IMR-90 (cell line): ENCODE measurements at regions not wholly inside any gene's neighbourhood (a gene's known extent, or its start where the extent isn't known, plus 50 kb on each side); places are given as distances from the start of the nearest gene placed in this dataset.

Experiments
- ATAC-seq: fragments of 200-7000 bp; cut with Tn5 transposase; 2 replicates; pipeline ENCODE4 v1.9.1; 2020; ENCODE audit warnings: low read depth, mild to moderate bottlenecking, moderate library complexity
- BruUV-seq: library from RNA; stranded (reverse); fragments of 400-500 nt; replicated peaks from 2 replicates; lab custom pipeline; 2021; lab: Mats Ljungman, UMichigan
- CTCF ChIA-PET: fragments of 300-600 bp; formaldehyde crosslinking; extraction: SDS; loops from one replicate; lab custom pipeline; 2021; ENCODE audit warnings: antibody characterized with exemption; lab: Yijun Ruan, JAX
- POLR2A ChIA-PET: fragments of 300-600 bp; sonication (Branson Sonifier 250); formaldehyde crosslinking; loops from one replicate; lab custom pipeline; 2022; ENCODE audit warnings: antibody characterized with exemption; ENCODE audit not compliant: unreplicated experiment; lab: Charles Lee
- DNase-seq: peaks from one replicate; pipeline ENCODE4 v3.0.0; 2013
- H2AFZ ChIP-seq: replicated peaks from 2 replicates; pipeline ENCODE3; 2013; ENCODE audit warnings: low read length, mild to moderate bottlenecking; ENCODE audit not compliant: poor library complexity
- H2AK5ac ChIP-seq: 2 replicates; pipeline ENCODE4 v1.6.1; 2013; ENCODE audit warnings: low read depth, low read length, inconsistent platforms
- H2AK9ac ChIP-seq: replicated peaks from 2 replicates; pipeline ENCODE3; 2013; ENCODE audit warnings: mild to moderate bottlenecking, low read depth, low read length, moderate library complexity; ENCODE audit not compliant: poor library complexity
- H2BK120ac ChIP-seq: 2 replicates; pipeline ENCODE4 v1.6.1; 2013; ENCODE audit warnings: low read depth, low read length, inconsistent platforms
- H2BK15ac ChIP-seq: 3 replicates; pipeline ENCODE4 v1.6.1; 2013; ENCODE audit warnings: low read depth, low read length, inconsistent platforms
- H2BK20ac ChIP-seq: 2 replicates; pipeline ENCODE4 v1.6.1; 2013; ENCODE audit warnings: low read depth, mild to moderate bottlenecking, inconsistent platforms, low read length, moderate library complexity
- H2BK5ac ChIP-seq: 2 replicates; pipeline ENCODE4 v1.6.1; 2013; ENCODE audit warnings: mild to moderate bottlenecking, low read depth, low read length, inconsistent platforms; ENCODE audit not compliant: poor library complexity, severe bottlenecking
- H3K14ac ChIP-seq: replicated peaks from 2 replicates; pipeline ENCODE4 v1.6.1; 2013; ENCODE audit warnings: low read depth, low read length, inconsistent platforms
- H3K18ac ChIP-seq: 2 replicates; pipeline ENCODE4 v1.6.1; 2013; ENCODE audit warnings: low read depth, low read length, control low read depth
- H3K23ac ChIP-seq: 2 replicates; pipeline ENCODE4 v1.6.1; 2013; ENCODE audit warnings: low read depth, low read length, inconsistent platforms
- H3K27ac ChIP-seq: 2 replicates; pipeline ENCODE4 v1.5.1; 2013; ENCODE audit warnings: mild to moderate bottlenecking, control low read depth, low read length; ENCODE audit not compliant: insufficient read depth
- H3K27me3 ChIP-seq: 2 replicates; pipeline ENCODE4 v1.6.1; 2013; ENCODE audit warnings: low read length; ENCODE audit not compliant: control insufficient read depth, insufficient read depth
- H3K36me3 ChIP-seq: 2 replicates; pipeline ENCODE4 v1.6.1; 2013; ENCODE audit warnings: low read length, mixed read lengths; ENCODE audit not compliant: control insufficient read depth, insufficient read depth
- H3K4ac ChIP-seq: 2 replicates; pipeline ENCODE4 v1.6.1; 2013; ENCODE audit warnings: low read depth, low read length, inconsistent platforms
- H3K4me1 ChIP-seq: 2 replicates; pipeline ENCODE4 v1.6.1; 2013; ENCODE audit warnings: low read length, mixed read lengths; ENCODE audit not compliant: control insufficient read depth, insufficient read depth
- H3K4me2 ChIP-seq: 2 replicates; pipeline ENCODE4 v1.6.1; 2013; ENCODE audit warnings: low read depth, mild to moderate bottlenecking, control low read depth, low read length, moderate library complexity
- H3K4me3 ChIP-seq: 2 replicates; pipeline ENCODE4 v1.5.1; 2013; ENCODE audit warnings: low read depth, mild to moderate bottlenecking, control low read depth, low read length, moderate library complexity; ENCODE audit not compliant: insufficient read depth
- H3K56ac ChIP-seq: 2 replicates; pipeline ENCODE4 v1.6.1; 2013; ENCODE audit warnings: low read length, inconsistent platforms; ENCODE audit not compliant: insufficient read depth; ENCODE audit errors: extremely low read depth
- H3K79me1 ChIP-seq, 2 experiments: 2 replicates each; pipeline ENCODE4 v1.6.1; 2013; ENCODE audit warnings: low read length in 2 of 2, inconsistent platforms in 1 of 2, low read depth in 1 of 2
- H3K9ac ChIP-seq: 2 replicates; pipeline ENCODE4 v1.6.1; 2013; ENCODE audit warnings: low read depth, low read length, control low read depth
- H3K9me1 ChIP-seq: 2 replicates; pipeline ENCODE4 v1.6.1; 2013; ENCODE audit warnings: low read length, inconsistent platforms; ENCODE audit not compliant: insufficient read depth
- H3K9me3 ChIP-seq: 2 replicates; pipeline ENCODE4 v1.6.1; 2013; ENCODE audit warnings: low read length; ENCODE audit not compliant: control insufficient read depth, insufficient read depth
- H4K20me1 ChIP-seq: 2 replicates; pipeline ENCODE4 v1.6.1; 2013; ENCODE audit warnings: low read length, inconsistent platforms; ENCODE audit not compliant: insufficient read depth
- H4K5ac ChIP-seq: 2 replicates; pipeline ENCODE4 v1.6.1; 2013; ENCODE audit warnings: mild to moderate bottlenecking, low read depth, low read length, control low read depth
- H4K8ac ChIP-seq, 2 experiments: 2 replicates each; pipeline ENCODE4 v1.6.1; 2013; ENCODE audit warnings: low read depth in 2 of 2, low read length in 2 of 2, control low read depth in 1 of 2, inconsistent platforms in 1 of 2
- H4K91ac ChIP-seq: 2 replicates; pipeline ENCODE4 v1.6.1; 2013; ENCODE audit warnings: low read depth, low read length, inconsistent platforms; ENCODE audit not compliant: insufficient read depth
- BHLHE40 ChIP-seq: fragments of 150-350 bp; IDR thresholded peaks from 2 replicates; pipeline ENCODE4 v1.6.1; 2016; ENCODE audit warnings: mild to moderate bottlenecking, low read depth, low read length
- CTCF ChIP-seq: conservative IDR thresholded peaks from 2 replicates; pipeline ENCODE4 v1.5.1; 2012; ENCODE audit warnings: mild to moderate bottlenecking, low read depth, low read length, improper control_type of control experiment
- FOS ChIP-seq: fragments of 150-350 bp; IDR thresholded peaks from 2 replicates; pipeline ENCODE4 v1.6.1; 2016; ENCODE audit warnings: low read depth, low read length
- NFE2L2 ChIP-seq: fragments of 150-350 bp; IDR thresholded peaks from 2 replicates; pipeline ENCODE4 v1.6.1; 2016; ENCODE audit warnings: low read depth, mild to moderate bottlenecking, low read length
- RCOR1 ChIP-seq: IDR thresholded peaks from 2 replicates; pipeline ENCODE4 v1.6.1; 2012; ENCODE audit warnings: mild to moderate bottlenecking, low read length, improper control_type of control experiment; ENCODE audit not compliant: insufficient replicate concordance
- RFX5 ChIP-seq: IDR thresholded peaks from 2 replicates; pipeline ENCODE4 v1.8.0; 2012; ENCODE audit warnings: low read depth, mild to moderate bottlenecking, low read length, moderate library complexity
- SMC3 ChIP-seq: fragments of 150-350 bp; IDR thresholded peaks from 2 replicates; pipeline ENCODE4 v1.6.1; 2016; ENCODE audit warnings: low read depth, mild to moderate bottlenecking, antibody characterized with exemption, low read length, moderate library complexity
- dilution Hi-C: fragments of 300-500 bp; cut with HindIII; formaldehyde crosslinking; loops from one replicate; pipeline ENCODE4 v1.14.3; 2018; ENCODE audit warnings: low sequenced_read_pairs; ENCODE audit not compliant: unreplicated experiment
- in situ Hi-C: fragments of 300-500 bp; cut with MboI; formaldehyde crosslinking; loops from 3 replicates; pipeline ENCODE4 v1.14.3; 2019; ENCODE audit warnings: low sequenced_read_pairs, inconsistent platforms, mixed read lengths
- intact Hi-C: fragments of 100-400 bp; cut with micrococcal nuclease; formaldehyde crosslinking; loops from 2 replicates; pipeline ENCODE4 v1.10.0; 2022

DNA sequence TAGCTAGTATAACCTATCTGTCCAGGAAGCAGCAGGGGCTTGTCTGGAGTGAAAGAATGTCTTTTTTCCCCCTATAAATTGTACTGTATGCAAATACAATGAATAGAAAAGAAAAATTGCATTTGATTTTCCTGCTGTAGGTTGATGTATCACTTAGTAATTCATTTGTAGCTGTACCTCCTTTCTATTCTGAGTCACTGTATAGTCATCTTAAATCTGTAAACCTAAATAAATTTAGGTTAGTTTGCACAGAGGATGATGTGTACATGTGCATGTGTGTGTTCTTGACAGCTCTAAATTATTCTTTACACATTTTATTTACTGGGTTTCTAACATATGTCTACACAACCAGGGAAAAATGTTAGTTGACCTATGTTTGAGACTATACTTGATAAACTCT lies 478.7 kb upstream of the CNTNAP5 start:
- H4K8ac ChIP-seq = no peak overlapping the region
- TF ChIP-seq CTCF (no peak), RCOR1 (no peak), NFE2L2 (no peak), RFX5 (no peak), SMC3 (no peak), BHLHE40 (no peak), FOS (no peak)
- ATAC-seq (no peak), DNase-seq (no peak)
- H3K23ac ChIP-seq = no peak overlapping the region
- no peaks in the 10 kb centered on the region for H3K9me3 ChIP-seq
- H3K36me3 ChIP-seq = no peaks in the 10 kb centered on the region
- no peaks in the 10 kb centered on the region for H3K27me3 ChIP-seq
- in situ Hi-C loops = no loop called here
- H2AK9ac ChIP-seq = no peak overlapping the region
- no peaks in the 10 kb centered on the region for H3K9me1 ChIP-seq
- BruUV-seq = no TSS peak
- dilution Hi-C loops = no loop called here
- CTCF ChIA-PET = no interaction called here
- no peak overlapping the region for H3K4ac ChIP-seq
- no peak overlapping the region for H2BK15ac ChIP-seq
- no peaks in the 10 kb centered on the region for H3K4me1 ChIP-seq
- H2BK20ac ChIP-seq = no peak overlapping the region
- no peaks in the 10 kb centered on the region for H3K79me1 ChIP-seq
- no peak overlapping the region for H3K27ac ChIP-seq
- no peak overlapping the region for H2AK5ac ChIP-seq
- H4K5ac ChIP-seq = no peak overlapping the region
- intact Hi-C loops = no loop called here
- H3K18ac ChIP-seq = no peak overlapping the region
- no peak overlapping the region for H3K4me3 ChIP-seq
- no peak overlapping the region for H4K91ac ChIP-seq
- no peak overlapping the region for H2BK120ac ChIP-seq
- H2AFZ ChIP-seq = no peak overlapping the region
- no peak overlapping the region for H3K4me2 ChIP-seq
- no peaks in the 10 kb centered on the region for H4K20me1 ChIP-seq
- POLR2A ChIA-PET = no interaction called here
- H2BK5ac ChIP-seq = no peak overlapping the region
- no peak overlapping the region for H3K56ac ChIP-seq
- no peak overlapping the region for H3K14ac ChIP-seq
- no peak overlapping the region for H3K9ac ChIP-seq
